Lower lobe of right lung (tissue), 2 donors: ENCODE measurements at regions not wholly inside any gene's neighbourhood (a gene's known extent, or its start where the extent isn't known, plus 50 kb on each side); places are given as distances from the start of the nearest gene placed in this dataset.

Source experiments
- ATAC-seq, 2 donors: fragments of 200-7000 bp; cut with Tn5 transposase; one replicate each; pipeline ENCODE4 v1.9.1; 2020 to 2022; ENCODE audit warnings: mild to moderate bottlenecking in 2 of 2, moderate library complexity in 2 of 2
- DNase-seq: peaks from one replicate; pipeline ENCODE4 v3.0.0-alpha.2; 2020
- H3K27ac ChIP-seq: fragments of 200-600 bp; one replicate; pipeline ENCODE4 v1.8.0; 2022
- H3K27me3 ChIP-seq: fragments of 200-600 bp; one replicate; pipeline ENCODE4 v1.8.0; 2022; ENCODE audit warnings: low read depth
- H3K36me3 ChIP-seq: fragments of 200-600 bp; one replicate; pipeline ENCODE4 v1.8.0; 2022; ENCODE audit warnings: mild to moderate bottlenecking
- H3K4me1 ChIP-seq: fragments of 200-600 bp; one replicate; pipeline ENCODE4 v1.8.0; 2022
- H3K4me3 ChIP-seq: fragments of 200-600 bp; one replicate; pipeline ENCODE4 v1.8.0; 2022; ENCODE audit warnings: mild to moderate bottlenecking
- H3K9me3 ChIP-seq: fragments of 200-600 bp; one replicate; pipeline ENCODE4 v1.8.0; 2022
- CTCF ChIP-seq: fragments of 200-600 bp; IDR thresholded peaks from one replicate; pipeline ENCODE4 v1.8.0; 2022; ENCODE audit warnings: antibody characterized with exemption, mild to moderate bottlenecking
- intact Hi-C: fragments of 100-400 bp; cut with DNase I; formaldehyde crosslinking; loops from one replicate; pipeline ENCODE4 v1.11.0; 2022
- donor health status: DM: no; HTN: yes; CAD: no; lungs with severe emphysema.

DNA sequence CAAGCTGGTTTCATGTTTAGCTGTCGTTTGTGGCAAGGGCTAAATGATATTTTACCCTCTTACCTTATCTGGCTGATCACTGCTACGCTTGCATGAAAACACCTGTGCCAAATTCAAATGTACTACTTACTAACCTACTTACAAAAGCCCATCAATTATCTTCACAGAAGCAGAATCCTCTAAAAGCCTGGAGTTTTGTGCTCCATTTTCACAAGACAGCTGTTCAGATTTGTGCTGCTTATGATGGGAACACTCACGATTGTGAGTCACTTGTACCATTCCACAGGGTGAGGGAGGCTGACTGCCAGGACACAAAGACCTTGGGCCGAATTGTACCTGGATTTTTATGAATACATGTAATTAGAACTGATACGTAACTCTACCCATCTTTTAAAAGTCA is 245.0 kb upstream of the NPY start:
- ATAC-seq, result no peak
- H3K27ac ChIP-seq, result no peak overlapping the region

DNA sequence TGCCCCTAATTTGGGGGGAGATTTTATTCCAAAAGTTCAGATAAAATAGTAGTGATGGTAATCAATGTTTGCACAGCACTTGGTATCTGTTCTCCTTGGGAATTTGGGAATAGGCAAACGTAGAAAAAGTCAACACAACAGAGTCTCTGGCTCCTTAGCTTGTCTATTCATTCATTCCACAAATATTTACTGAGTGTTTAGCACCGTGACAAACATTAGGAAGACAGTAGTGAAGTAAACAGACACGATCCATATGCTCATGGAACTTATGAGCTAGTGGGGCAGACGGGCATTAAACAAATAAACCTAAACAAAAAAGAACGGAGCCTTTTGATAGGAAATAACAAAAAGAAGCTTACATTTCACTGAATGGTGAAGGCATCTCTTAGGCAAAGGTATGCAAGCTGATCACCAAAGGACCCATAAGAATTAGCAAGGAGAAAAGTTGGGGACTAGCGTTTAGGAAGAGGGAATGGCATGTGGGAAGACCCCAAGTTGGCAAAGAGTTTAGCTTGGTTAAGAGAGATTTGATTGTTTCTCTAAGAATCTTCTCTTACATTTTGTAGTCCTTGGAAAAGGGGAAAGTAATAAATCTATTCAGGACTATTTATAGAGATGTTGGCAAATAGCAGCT is 243.9 kb upstream of the NPY start:
- no peaks in the 10 kb centered on the region for H3K27me3 ChIP-seq
- intact Hi-C loops, result no loop called here
- H3K4me3 ChIP-seq, result no peak overlapping the region
- ATAC-seq, result no peak
- H3K9me3 ChIP-seq, result no peaks in the 10 kb centered on the region
- H3K27ac ChIP-seq, result no peak overlapping the region
- no peak for DNase-seq
- H3K36me3 ChIP-seq, result no peaks in the 10 kb centered on the region
- no peaks in the 10 kb centered on the region for H3K4me1 ChIP-seq
- no peak for TF ChIP-seq CTCF

More for the DNA sequence above, 245.0 kb upstream of the NPY start:
- no peaks in the 10 kb centered on the region for H3K9me3 ChIP-seq
- H3K4me3 ChIP-seq, result no peak overlapping the region
- H3K27me3 ChIP-seq, result no peaks in the 10 kb centered on the region
- intact Hi-C loops, result no loop called here
- no peaks in the 10 kb centered on the region for H3K36me3 ChIP-seq
- no peak for DNase-seq
- TF ChIP-seq CTCF, result no peak
- H3K4me1 ChIP-seq, result no peaks in the 10 kb centered on the region

DNA sequence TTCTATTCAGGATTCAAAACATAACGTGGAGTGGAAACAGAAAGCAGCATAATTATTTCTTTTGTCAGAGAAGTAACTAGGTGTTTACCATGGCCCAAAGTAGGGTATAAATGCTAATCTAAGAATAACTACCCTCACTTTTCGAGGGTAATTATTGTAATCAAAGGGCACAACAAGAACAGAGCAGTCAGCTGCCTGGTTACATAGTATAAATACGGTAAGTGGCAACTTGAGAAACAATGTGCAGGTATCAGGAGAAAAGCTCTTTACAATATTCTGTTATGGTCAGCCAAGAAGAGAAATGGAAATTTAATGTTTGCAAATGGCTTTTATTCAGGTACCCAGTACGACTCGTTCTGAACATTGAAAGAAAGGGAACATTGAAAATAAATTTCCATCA is 242.0 kb upstream of the NPY start:
- DNase-seq (no peak), ATAC-seq (no peak)
- H3K27ac ChIP-seq, result no peak overlapping the region
- TF ChIP-seq CTCF, result no peak
- no peaks in the 10 kb centered on the region for H3K36me3 ChIP-seq
- H3K4me1 ChIP-seq, result no peaks in the 10 kb centered on the region
- H3K9me3 ChIP-seq, result no peaks in the 10 kb centered on the region
- intact Hi-C loops, result no loop called here
- no peak overlapping the region for H3K4me3 ChIP-seq
- no peaks in the 10 kb centered on the region for H3K27me3 ChIP-seq

- intact Hi-C loops, result no loop called here
- DNase-seq (no peak), ATAC-seq (no peak)
- H3K4me3 ChIP-seq, result no peak overlapping the region
- H3K4me1 ChIP-seq, result no peaks in the 10 kb centered on the region
- H3K27me3 ChIP-seq, result no peaks in the 10 kb centered on the region
- H3K27ac ChIP-seq, result no peak overlapping the region
- no peaks in the 10 kb centered on the region for H3K36me3 ChIP-seq
- TF ChIP-seq CTCF, result no peak
- H3K9me3 ChIP-seq, result no peaks in the 10 kb centered on the region
Observed at GRCh38 chr7:24049296-24049695, 234.7 kb upstream of the NPY start.

GRCh38 chr7:24050991-24051560 is 232.9 kb upstream of the NPY start:
- no peak for ATAC-seq
- Histone ChIP-seq H3K27me3 (no peaks in the 10 kb centered on the region), H3K36me3 (no peaks in the 10 kb centered on the region), H3K4me3 (no peak overlapping the region), H3K9me3 (no peaks in the 10 kb centered on the region), H3K27ac (no peak overlapping the region), H3K4me1 (no peaks in the 10 kb centered on the region)
- no peak for TF ChIP-seq CTCF
- intact Hi-C loops, result no loop called here
- no peak for DNase-seq
